GM23248 (cell line): ENCODE measurements at regions not wholly inside any gene's neighbourhood (a gene's known extent, or its start where the extent isn't known, plus 50 kb on each side); places are given as distances from the start of the nearest gene placed in this dataset.

Experiments used
- DNase-seq: peaks from one replicate; pipeline ENCODE4 v3.0.0-alpha.2; 2015
- H2AFZ ChIP-seq: fragments of 200-600 bp; sonication (generic); 2 replicates; pipeline ENCODE4 v1.6.1; 2016; ENCODE audit warnings: antibody characterized with exemption
- H3F3A ChIP-seq: fragments of 200-600 bp; sonication (generic); 2 replicates; pipeline ENCODE4 v1.6.1; 2016; ENCODE audit warnings: mild to moderate bottlenecking, antibody characterized with exemption, mixed run types; ENCODE audit not compliant: insufficient read depth
- H3K27ac ChIP-seq: fragments of 200-600 bp; sonication (generic); 2 replicates; pipeline ENCODE4 v1.5.1; 2016; ENCODE audit warnings: mild to moderate bottlenecking
- H3K27me3 ChIP-seq: fragments of 200-600 bp; sonication (generic); replicated peaks from 2 replicates; pipeline ENCODE4 v1.6.1; 2016; ENCODE audit warnings: mild to moderate bottlenecking; ENCODE audit not compliant: insufficient read depth
- H3K36me3 ChIP-seq: fragments of 200-600 bp; sonication (generic); 2 replicates; pipeline ENCODE4 v1.6.1; 2016; ENCODE audit warnings: low read depth, mild to moderate bottlenecking
- H3K4me1 ChIP-seq: fragments of 200-600 bp; sonication (generic); 2 replicates; pipeline ENCODE4 v1.6.1; 2016; ENCODE audit warnings: mild to moderate bottlenecking; ENCODE audit not compliant: insufficient read depth
- H3K4me2 ChIP-seq: fragments of 200-600 bp; sonication (generic); one replicate; pipeline ENCODE4 v1.6.1; 2016; ENCODE audit warnings: mild to moderate bottlenecking; ENCODE audit not compliant: unreplicated experiment
- H3K4me3 ChIP-seq: fragments of 200-600 bp; sonication (generic); 2 replicates; pipeline ENCODE4 v1.5.1; 2016; ENCODE audit warnings: mild to moderate bottlenecking
- H3K79me2 ChIP-seq: fragments of 200-600 bp; sonication (generic); 2 replicates; pipeline ENCODE4 v1.6.1; 2016; ENCODE audit warnings: mild to moderate bottlenecking; ENCODE audit not compliant: insufficient read depth
- H3K9ac ChIP-seq: fragments of 200-600 bp; sonication (generic); 2 replicates; pipeline ENCODE4 v1.6.1; 2016; ENCODE audit warnings: mild to moderate bottlenecking
- H3K9me2 ChIP-seq: fragments of 200-600 bp; sonication (generic); 2 replicates; pipeline ENCODE4 v1.6.1; 2016; ENCODE audit warnings: mixed run types, mild to moderate bottlenecking, moderate library complexity; ENCODE audit not compliant: insufficient read depth
- H3K9me3 ChIP-seq: fragments of 200-600 bp; sonication (generic); one replicate; pipeline ENCODE4 v1.6.1; 2017; ENCODE audit warnings: low read depth
- H4K20me1 ChIP-seq: fragments of 200-600 bp; sonication (generic); 2 replicates; pipeline ENCODE4 v1.6.0; 2016; ENCODE audit not compliant: insufficient read depth
- EZH2 ChIP-seq: fragments of 200-600 bp; sonication (generic); IDR thresholded peaks from 2 replicates; pipeline ENCODE4 v1.6.1; 2018; ENCODE audit warnings: antibody characterized with exemption, mild to moderate bottlenecking; ENCODE audit not compliant: insufficient read depth, poor library complexity, severe bottlenecking
- EZH2phosphoT487 ChIP-seq: fragments of 200-600 bp; sonication (generic); IDR thresholded peaks from 2 replicates; pipeline ENCODE4 v1.6.1; 2018; ENCODE audit warnings: antibody characterized with exemption, moderate library complexity, mild to moderate bottlenecking, low read depth; ENCODE audit not compliant: insufficient read depth
- WGBS, 2 experiments: methylation state at CpG; one replicate each; pipeline ENCODE4 v1.1.6; 2015 to 2017; ENCODE audit warnings: low lambda C conversion rate in 2 of 2, low coverage in 1 of 2; ENCODE audit errors: missing lambda C conversion rate in 2 of 2; 5-methylcytosine and 5-hydroxymethylcytosine counted together
- in situ Hi-C: fragments of 300-500 bp; cut with MboI; formaldehyde crosslinking; loops from 2 replicates; pipeline ENCODE4 v1.15.0; 2020

GRCh38 chr1:115493834-115494233 lies 147.9 kb upstream of the VANGL1 start:
- in situ Hi-C loops, result no loop called here
- Histone ChIP-seq H3K9ac (no peak overlapping the region), H3K9me2 (no peaks in the 10 kb centered on the region), H3K9me3 (no peaks in the 10 kb centered on the region), H3K4me2 (no peak overlapping the region), H3K4me3 (no peak overlapping the region), H2AFZ (no peak overlapping the region), H3K27ac (no peak overlapping the region), H3K79me2 (no peaks in the 10 kb centered on the region), H4K20me1 (no peaks in the 10 kb centered on the region), H3K4me1 (peaks cover 51% of the 10 kb centered on the region), H3F3A (peaks cover 16% of the 10 kb centered on the region; the same call in 1 of the 2 replicates), H3K27me3 (no peaks in the 10 kb centered on the region), H3K36me3 (no peaks in the 10 kb centered on the region)
- WGBS, 2 experiments, result 70 to 76% methylated on average over 4 of the region's 4 CpGs
- TF ChIP-seq EZH2 (no peak), EZH2phosphoT487 (no peak)
- DNase-seq, result no peak

- no peak overlapping the region for H3K9ac ChIP-seq
- H3K4me3 ChIP-seq, result no peak overlapping the region
- H3K27me3 ChIP-seq, result no peaks in the 10 kb centered on the region
- H3K9me3 ChIP-seq, result no peaks in the 10 kb centered on the region
- H3K4me2 ChIP-seq, result no peak overlapping the region
- peaks cover 16% of the 10 kb centered on the region; the same call in 1 of the 2 replicates for H3F3A ChIP-seq
- WGBS, 2 experiments, result 35 to 47% methylated on average over 1 of the region's 1 CpG
- peak; percentile 75 for DNase-seq
- H2AFZ ChIP-seq, result peak overlapping the region; percentile 35; the same call in 1 of the 2 replicates
- H4K20me1 ChIP-seq, result no peaks in the 10 kb centered on the region
- no peak overlapping the region for H3K27ac ChIP-seq
- no peaks in the 10 kb centered on the region for H3K36me3 ChIP-seq
- no peaks in the 10 kb centered on the region for H3K79me2 ChIP-seq
- no peak for TF ChIP-seq EZH2phosphoT487
- no peak for TF ChIP-seq EZH2
- peaks cover 45% of the 10 kb centered on the region for H3K4me1 ChIP-seq
- in situ Hi-C loops, result no loop called here
- H3K9me2 ChIP-seq, result no peaks in the 10 kb centered on the region
Measured at GRCh38 chr1:115492880-115493279, 148.9 kb upstream of the VANGL1 start.

- Histone ChIP-seq H3K4me1 (peaks cover 38% of the 10 kb centered on the region), H3K4me3 (no peak overlapping the region), H3K9ac (no peak overlapping the region), H3K9me3 (no peaks in the 10 kb centered on the region), H3K4me2 (no peak overlapping the region), H3K27ac (no peak overlapping the region), H3K27me3 (no peaks in the 10 kb centered on the region), H3K79me2 (no peaks in the 10 kb centered on the region), H4K20me1 (no peaks in the 10 kb centered on the region), H3K9me2 (no peaks in the 10 kb centered on the region), H3F3A (peaks cover 16% of the 10 kb centered on the region; the same call in 1 of the 2 replicates), H2AFZ (peak overlapping the region; percentile 35; the same call in 1 of the 2 replicates), H3K36me3 (no peaks in the 10 kb centered on the region)
- no peak for TF ChIP-seq EZH2phosphoT487
- TF ChIP-seq EZH2, result no peak
- in situ Hi-C loops, result no loop called here
- DNase-seq, result no peak
- 88 to 93% methylated on average over 4 of the region's 4 CpGs for WGBS, 2 experiments
Measured at GRCh38 chr1:115492019-115492595, 149.7 kb upstream of the VANGL1 start.

- Histone ChIP-seq H3K9me2 (no peaks in the 10 kb centered on the region), H3K9ac (no peak overlapping the region), H3K4me2 (no peak overlapping the region), H3K4me1 (peaks cover 31% of the 10 kb centered on the region), H3K36me3 (no peaks in the 10 kb centered on the region), H3K4me3 (no peak overlapping the region), H3K9me3 (no peaks in the 10 kb centered on the region), H4K20me1 (no peaks in the 10 kb centered on the region), H3K79me2 (no peaks in the 10 kb centered on the region), H3K27ac (no peak overlapping the region), H2AFZ (no peak overlapping the region), H3F3A (peaks cover 16% of the 10 kb centered on the region; the same call in 1 of the 2 replicates), H3K27me3 (no peaks in the 10 kb centered on the region)
- DNase-seq, result no peak
- TF ChIP-seq EZH2 (no peak), EZH2phosphoT487 (no peak)
- WGBS, 2 experiments, result 95 to 98% methylated on average over 9 of the region's 9 CpGs
- in situ Hi-C loops, result no loop called here
Measured at GRCh38 chr1:115491298-115492018, 150.3 kb upstream of the VANGL1 start.
